OCI-LY1 (cell line): ENCODE measurements at regions not wholly inside any gene's neighbourhood (a gene's known extent, or its start where the extent isn't known, plus 50 kb on each side); places are given as distances from the start of the nearest gene placed in this dataset.

ENCODE experiments used
- EZH2 ChIP-seq: fragments of 200-600 bp; sonication (generic), shearing (Covaris generic); IDR thresholded peaks from 2 replicates; pipeline ENCODE4 v1.8.0; 2017; ENCODE audit warnings: borderline replicate concordance, mixed run types, mild to moderate bottlenecking, antibody characterized with exemption, low read length, moderate library complexity, mixed read lengths
- TF ChIP-seq, protein P1 (sequence below): fragments of 200-600 bp; sonication (generic), shearing (Covaris generic); IDR thresholded peaks from 2 replicates; pipeline ENCODE4 v1.5.1; 2017; ENCODE audit warnings: mild to moderate bottlenecking, antibody characterized with exemption, low read length, moderate library complexity, mixed read lengths

DNA sequence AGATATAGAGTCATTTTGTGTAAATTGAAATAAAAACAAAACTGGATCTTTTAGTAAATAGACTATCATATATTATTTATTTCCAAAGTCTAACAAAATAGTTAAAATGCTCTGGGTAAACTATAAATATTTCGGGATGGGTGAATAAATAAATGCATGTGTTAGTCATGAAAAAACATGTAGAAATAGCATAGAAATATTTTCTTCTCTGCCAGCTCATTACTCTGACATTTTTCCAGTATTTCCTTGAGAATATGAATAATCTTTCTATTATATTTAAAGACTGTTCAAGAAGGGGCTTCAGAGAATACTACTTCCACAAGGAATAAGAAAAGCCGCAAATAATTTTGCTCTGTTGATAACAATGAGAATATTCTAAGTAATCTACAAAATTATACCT is 880.4 kb downstream of the TRIB2 start:
- TF ChIP-seq, protein P1, sequence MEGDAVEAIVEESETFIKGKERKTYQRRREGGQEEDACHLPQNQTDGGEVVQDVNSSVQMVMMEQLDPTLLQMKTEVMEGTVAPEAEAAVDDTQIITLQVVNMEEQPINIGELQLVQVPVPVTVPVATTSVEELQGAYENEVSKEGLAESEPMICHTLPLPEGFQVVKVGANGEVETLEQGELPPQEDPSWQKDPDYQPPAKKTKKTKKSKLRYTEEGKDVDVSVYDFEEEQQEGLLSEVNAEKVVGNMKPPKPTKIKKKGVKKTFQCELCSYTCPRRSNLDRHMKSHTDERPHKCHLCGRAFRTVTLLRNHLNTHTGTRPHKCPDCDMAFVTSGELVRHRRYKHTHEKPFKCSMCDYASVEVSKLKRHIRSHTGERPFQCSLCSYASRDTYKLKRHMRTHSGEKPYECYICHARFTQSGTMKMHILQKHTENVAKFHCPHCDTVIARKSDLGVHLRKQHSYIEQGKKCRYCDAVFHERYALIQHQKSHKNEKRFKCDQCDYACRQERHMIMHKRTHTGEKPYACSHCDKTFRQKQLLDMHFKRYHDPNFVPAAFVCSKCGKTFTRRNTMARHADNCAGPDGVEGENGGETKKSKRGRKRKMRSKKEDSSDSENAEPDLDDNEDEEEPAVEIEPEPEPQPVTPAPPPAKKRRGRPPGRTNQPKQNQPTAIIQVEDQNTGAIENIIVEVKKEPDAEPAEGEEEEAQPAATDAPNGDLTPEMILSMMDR, result no peak
- TF ChIP-seq EZH2, result no peak
